Suprapubic skin (tissue), 2 donors: ENCODE measurements at regions not wholly inside any gene's neighbourhood (a gene's known extent, or its start where the extent isn't known, plus 50 kb on each side); places are given as distances from the start of the nearest gene placed in this dataset.

ENCODE experiments used
- EP300 ChIP-seq: sonication (generic); formaldehyde crosslinking; IDR thresholded peaks from one replicate; pipeline ENCODE4 v1.6.1; 2017; ENCODE audit warnings: antibody characterized with exemption
- POLR2A ChIP-seq, 2 donors: fragments of 450-650 bp; IDR thresholded peaks; one replicate each; pipeline ENCODE4 v1.6.1; 2017; ENCODE audit warnings: antibody characterized with exemption in 2 of 2, mild to moderate bottlenecking in 2 of 2, moderate library complexity in 2 of 2

- TF ChIP-seq EP300, result no peak
- no peak for TF ChIP-seq POLR2A (IDR thresholded peaks at IDR 0.05)
Observed at GRCh38 chr7:82567356-82567755, 123.8 kb upstream of the CACNA2D1 start.
